ENCODE measurements at regions not wholly inside any gene's neighbourhood (a gene's known extent, or its start where the extent isn't known, plus 50 kb on each side); places are given as distances from the start of the nearest gene placed in this dataset.

DNA sequence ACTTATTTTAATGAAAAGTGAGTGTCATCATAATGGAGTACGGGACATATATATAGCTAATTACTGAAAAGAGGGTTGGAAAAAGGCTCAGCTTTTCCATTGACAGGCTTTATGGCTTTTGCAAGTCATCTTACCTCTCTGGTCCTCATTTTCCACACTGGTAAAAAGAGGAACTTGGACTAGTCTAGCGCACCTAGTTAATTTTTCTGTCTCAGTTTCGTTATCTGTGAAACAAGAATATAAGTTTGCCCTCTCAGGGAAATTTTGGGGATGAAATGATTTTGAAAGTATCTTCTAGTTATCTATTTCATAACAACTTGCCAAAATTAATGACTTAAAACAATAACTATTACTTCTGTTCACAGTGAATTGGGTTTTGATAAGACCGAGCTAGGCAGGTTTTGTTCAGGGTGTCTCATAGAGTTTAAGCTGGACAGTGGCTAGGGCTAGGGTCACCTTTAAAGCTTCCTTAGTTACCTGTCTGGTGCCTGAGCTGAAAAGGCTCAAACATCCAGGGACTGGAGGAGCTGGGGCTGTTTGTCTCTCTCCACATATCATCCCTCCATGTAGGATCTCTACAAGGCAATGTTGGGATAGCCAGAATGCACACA is 91.7 kb downstream of the TYW3 start:
- TF ChIP-seq, protein P1, sequence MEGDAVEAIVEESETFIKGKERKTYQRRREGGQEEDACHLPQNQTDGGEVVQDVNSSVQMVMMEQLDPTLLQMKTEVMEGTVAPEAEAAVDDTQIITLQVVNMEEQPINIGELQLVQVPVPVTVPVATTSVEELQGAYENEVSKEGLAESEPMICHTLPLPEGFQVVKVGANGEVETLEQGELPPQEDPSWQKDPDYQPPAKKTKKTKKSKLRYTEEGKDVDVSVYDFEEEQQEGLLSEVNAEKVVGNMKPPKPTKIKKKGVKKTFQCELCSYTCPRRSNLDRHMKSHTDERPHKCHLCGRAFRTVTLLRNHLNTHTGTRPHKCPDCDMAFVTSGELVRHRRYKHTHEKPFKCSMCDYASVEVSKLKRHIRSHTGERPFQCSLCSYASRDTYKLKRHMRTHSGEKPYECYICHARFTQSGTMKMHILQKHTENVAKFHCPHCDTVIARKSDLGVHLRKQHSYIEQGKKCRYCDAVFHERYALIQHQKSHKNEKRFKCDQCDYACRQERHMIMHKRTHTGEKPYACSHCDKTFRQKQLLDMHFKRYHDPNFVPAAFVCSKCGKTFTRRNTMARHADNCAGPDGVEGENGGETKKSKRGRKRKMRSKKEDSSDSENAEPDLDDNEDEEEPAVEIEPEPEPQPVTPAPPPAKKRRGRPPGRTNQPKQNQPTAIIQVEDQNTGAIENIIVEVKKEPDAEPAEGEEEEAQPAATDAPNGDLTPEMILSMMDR (IDR thresholded peaks at IDR 0.05 in 8 of 11, conservative IDR thresholded peaks at IDR 0.05 in 3 of 11): no peak
- no peak for TF ChIP-seq POLR2AphosphoS5 (IDR thresholded peaks at IDR 0.05)

Measured in spleen (tissue), 7 donors.